NB4 (cell line): ENCODE measurements at regions not wholly inside any gene's neighbourhood (a gene's known extent, or its start where the extent isn't known, plus 50 kb on each side); places are given as distances from the start of the nearest gene placed in this dataset.

Experiments used
- CTCF ChIP-seq: IDR thresholded peaks from one replicate; pipeline ENCODE4 v1.5.1; 2012; ENCODE audit warnings: low read depth, low read length
- MAX ChIP-seq: IDR thresholded peaks from 2 replicates; pipeline ENCODE4 v1.6.1; 2011; ENCODE audit warnings: low read depth, low read length
- POLR2A ChIP-seq: IDR thresholded peaks from 2 replicates; pipeline ENCODE4 v1.6.1; 2011; ENCODE audit warnings: mild to moderate bottlenecking; ENCODE audit not compliant: insufficient read length; ENCODE audit errors: extremely low read depth

GRCh38 chr11:81574301-81574700 lies 1159.4 kb downstream of the FAM181B start:
- no peak for TF ChIP-seq CTCF
- TF ChIP-seq MAX, result no peak
- no peak for TF ChIP-seq POLR2A
